ENCODE measurements at regions not wholly inside any gene's neighbourhood (a gene's known extent, or its start where the extent isn't known, plus 50 kb on each side); places are given as distances from the start of the nearest gene placed in this dataset.
"Not testable (repeated sequence)": the region's sequence is repeated elsewhere in the genome, so short reads cannot be mapped to it uniquely, and the experiment has no call there.

GRCh38 chr9:115413766-115414382 lies 295.9 kb upstream of the TNC start:
- Histone ChIP-seq H3K4me1 (ENCODE audit: low read length) (no peaks in the 10 kb centered on the region), H3K4me3 (ENCODE audit: low read length) (no peak overlapping the region), H3K9ac (ENCODE audit: low read length) (no peak overlapping the region), H4K20me1 (ENCODE audit: insufficient read depth, low read depth, low read length) (no peaks in the 10 kb centered on the region), H3K79me2 (ENCODE audit: low read length) (no peaks in the 10 kb centered on the region), H3K36me3 (ENCODE audit: insufficient read depth, low read length) (no peaks in the 10 kb centered on the region), H3K4me2 (ENCODE audit: low read depth, low read length, poor library complexity, severe bottlenecking) (no peak overlapping the region), H3K9me2 (replicated peaks; ENCODE audit: insufficient read depth, low read length) (no peaks in the 10 kb centered on the region), H3K9me3 (ENCODE audit: low read length) (no peaks in the 10 kb centered on the region), H2AFZ (ENCODE audit: low read length) (no peak overlapping the region), H3K27ac (ENCODE audit: low read length) (no peak overlapping the region), H3K27me3 (ENCODE audit: low read length) (no peaks in the 10 kb centered on the region)
- DNase-seq: no peak

- H3K27ac ChIP-seq (ENCODE audit: low read length): no peak overlapping the region
- no peaks in the 10 kb centered on the region for H3K27me3 ChIP-seq (ENCODE audit: low read length)
- H3K4me3 ChIP-seq (ENCODE audit: low read length): no peak overlapping the region
- H4K20me1 ChIP-seq (ENCODE audit: insufficient read depth, low read depth, low read length): no peaks in the 10 kb centered on the region
- H3K36me3 ChIP-seq (ENCODE audit: insufficient read depth, low read length): no peaks in the 10 kb centered on the region
- H3K79me2 ChIP-seq (ENCODE audit: low read length): no peaks in the 10 kb centered on the region
- H3K4me2 ChIP-seq (ENCODE audit: low read depth, low read length, poor library complexity, severe bottlenecking): no peak overlapping the region
- no peak overlapping the region for H2AFZ ChIP-seq (ENCODE audit: low read length)
- DNase-seq: no peak
- H3K9ac ChIP-seq (ENCODE audit: low read length): no peak overlapping the region
- H3K9me2 ChIP-seq (replicated peaks; ENCODE audit: insufficient read depth, low read length): no peaks in the 10 kb centered on the region
- H3K9me3 ChIP-seq (ENCODE audit: low read length): no peaks in the 10 kb centered on the region
- no peaks in the 10 kb centered on the region for H3K4me1 ChIP-seq (ENCODE audit: low read length)
These were observed 296.6 kb upstream of the TNC start for GRCh38 chr9:115414561-115414960.

GRCh38 chr9:115415450-115415849 lies 297.5 kb upstream of the TNC start:
- no peak overlapping the region for H2AFZ ChIP-seq (ENCODE audit: low read length)
- H3K9ac ChIP-seq (ENCODE audit: low read length): no peak overlapping the region
- H3K36me3 ChIP-seq (ENCODE audit: insufficient read depth, low read length): no peaks in the 10 kb centered on the region
- H3K27me3 ChIP-seq (ENCODE audit: low read length): no peaks in the 10 kb centered on the region
- no peaks in the 10 kb centered on the region for H3K79me2 ChIP-seq (ENCODE audit: low read length)
- no peak overlapping the region for H3K27ac ChIP-seq (ENCODE audit: low read length)
- no peak for DNase-seq
- no peak overlapping the region for H3K4me2 ChIP-seq (ENCODE audit: low read depth, low read length, poor library complexity, severe bottlenecking)
- H3K9me3 ChIP-seq (ENCODE audit: low read length): no peaks in the 10 kb centered on the region
- H4K20me1 ChIP-seq (ENCODE audit: insufficient read depth, low read depth, low read length): no peaks in the 10 kb centered on the region
- no peaks in the 10 kb centered on the region for H3K9me2 ChIP-seq (replicated peaks; ENCODE audit: insufficient read depth, low read length)
- no peaks in the 10 kb centered on the region for H3K4me1 ChIP-seq (ENCODE audit: low read length)
- H3K4me3 ChIP-seq (ENCODE audit: low read length): no peak overlapping the region

- Histone ChIP-seq H3K4me2 (ENCODE audit: low read depth, low read length, poor library complexity, severe bottlenecking) (no peak overlapping the region), H3K9me2 (replicated peaks; ENCODE audit: insufficient read depth, low read length) (no peaks in the 10 kb centered on the region), H3K27me3 (ENCODE audit: low read length) (no peaks in the 10 kb centered on the region), H3K4me3 (ENCODE audit: low read length) (no peak overlapping the region), H3K9me3 (ENCODE audit: low read length) (no peaks in the 10 kb centered on the region), H3K4me1 (ENCODE audit: low read length) (no peaks in the 10 kb centered on the region), H3K79me2 (ENCODE audit: low read length) (no peaks in the 10 kb centered on the region), H3K36me3 (ENCODE audit: insufficient read depth, low read length) (no peaks in the 10 kb centered on the region), H2AFZ (ENCODE audit: low read length) (no peak overlapping the region), H4K20me1 (ENCODE audit: insufficient read depth, low read depth, low read length) (no peaks in the 10 kb centered on the region), H3K27ac (ENCODE audit: low read length) (no peak overlapping the region), H3K9ac (ENCODE audit: low read length) (no peak overlapping the region)
- DNase-seq: no peak
These were observed 298.3 kb upstream of the TNC start for GRCh38 chr9:115416299-115416698.

- H2AFZ ChIP-seq (ENCODE audit: low read length); H3K4me2 ChIP-seq (ENCODE audit: low read depth, low read length, poor library complexity, severe bottlenecking); H3K9ac ChIP-seq (ENCODE audit: low read length); H3K27ac ChIP-seq (ENCODE audit: low read length); H3K36me3 ChIP-seq (ENCODE audit: insufficient read depth, low read length); H3K27me3 ChIP-seq (ENCODE audit: low read length); DNase-seq; H3K4me1 ChIP-seq (ENCODE audit: low read length); H3K9me3 ChIP-seq (ENCODE audit: low read length); H3K79me2 ChIP-seq (ENCODE audit: low read length); H3K9me2 ChIP-seq (replicated peaks; ENCODE audit: insufficient read depth, low read length); H3K4me3 ChIP-seq (ENCODE audit: low read length); H4K20me1 ChIP-seq (ENCODE audit: insufficient read depth, low read depth, low read length): not testable (repeated sequence)
These were observed 300.2 kb upstream of the TNC start for GRCh38 chr9:115418181-115418580.

GRCh38 chr9:115422932-115423440 lies 305.0 kb upstream of the TNC start:
- no peak for DNase-seq
- H3K9ac ChIP-seq (ENCODE audit: low read length): no peak overlapping the region

GRCh38 chr9:115423646-115424045 lies 305.7 kb upstream of the TNC start:
- DNase-seq: no peak
- H4K20me1 ChIP-seq (ENCODE audit: insufficient read depth, low read depth, low read length): no peaks in the 10 kb centered on the region
- H2AFZ ChIP-seq (ENCODE audit: low read length): no peak overlapping the region
- H3K9me2 ChIP-seq (replicated peaks; ENCODE audit: insufficient read depth, low read length): no peaks in the 10 kb centered on the region
- H3K27ac ChIP-seq (ENCODE audit: low read length): no peak overlapping the region
- no peaks in the 10 kb centered on the region for H3K9me3 ChIP-seq (ENCODE audit: low read length)
- no peak overlapping the region for H3K4me3 ChIP-seq (ENCODE audit: low read length)
- H3K4me1 ChIP-seq (ENCODE audit: low read length): no peaks in the 10 kb centered on the region
- H3K79me2 ChIP-seq (ENCODE audit: low read length): no peaks in the 10 kb centered on the region
- no peaks in the 10 kb centered on the region for H3K27me3 ChIP-seq (ENCODE audit: low read length)
- H3K36me3 ChIP-seq (ENCODE audit: insufficient read depth, low read length): no peaks in the 10 kb centered on the region
- H3K9ac ChIP-seq (ENCODE audit: low read length): no peak overlapping the region
- no peak overlapping the region for H3K4me2 ChIP-seq (ENCODE audit: low read depth, low read length, poor library complexity, severe bottlenecking)

More at GRCh38 chr9:115422932-115423440, 305.0 kb upstream of the TNC start:
- Histone ChIP-seq H3K9me3 (ENCODE audit: low read length) (no peaks in the 10 kb centered on the region), H2AFZ (ENCODE audit: low read length) (no peak overlapping the region), H3K4me3 (ENCODE audit: low read length) (no peak overlapping the region), H3K79me2 (ENCODE audit: low read length) (no peaks in the 10 kb centered on the region), H3K9me2 (replicated peaks; ENCODE audit: insufficient read depth, low read length) (no peaks in the 10 kb centered on the region), H4K20me1 (ENCODE audit: insufficient read depth, low read depth, low read length) (no peaks in the 10 kb centered on the region), H3K27ac (ENCODE audit: low read length) (no peak overlapping the region), H3K27me3 (ENCODE audit: low read length) (no peaks in the 10 kb centered on the region), H3K4me1 (ENCODE audit: low read length) (no peaks in the 10 kb centered on the region), H3K36me3 (ENCODE audit: insufficient read depth, low read length) (no peaks in the 10 kb centered on the region), H3K4me2 (ENCODE audit: low read depth, low read length, poor library complexity, severe bottlenecking) (no peak overlapping the region)

GRCh38 chr9:115425601-115426000 lies 307.6 kb upstream of the TNC start:
- no peaks in the 10 kb centered on the region for H3K36me3 ChIP-seq (ENCODE audit: insufficient read depth, low read length)
- H3K9me2 ChIP-seq (replicated peaks; ENCODE audit: insufficient read depth, low read length): no peaks in the 10 kb centered on the region
- H3K79me2 ChIP-seq (ENCODE audit: low read length): no peaks in the 10 kb centered on the region
- no peak overlapping the region for H3K9ac ChIP-seq (ENCODE audit: low read length)
- H3K9me3 ChIP-seq (ENCODE audit: low read length): no peaks in the 10 kb centered on the region
- no peaks in the 10 kb centered on the region for H3K27me3 ChIP-seq (ENCODE audit: low read length)
- H3K4me1 ChIP-seq (ENCODE audit: low read length): no peaks in the 10 kb centered on the region
- DNase-seq: no peak
- H3K4me3 ChIP-seq (ENCODE audit: low read length): no peak overlapping the region
- no peak overlapping the region for H3K4me2 ChIP-seq (ENCODE audit: low read depth, low read length, poor library complexity, severe bottlenecking)
- H4K20me1 ChIP-seq (ENCODE audit: insufficient read depth, low read depth, low read length): no peaks in the 10 kb centered on the region
- H3K27ac ChIP-seq (ENCODE audit: low read length): no peak overlapping the region
- H2AFZ ChIP-seq (ENCODE audit: low read length): no peak overlapping the region

Data from Karpas-422 (cell line).